Occipital lobe (tissue), 1 donor: ENCODE measurements at regions not wholly inside any gene's neighbourhood (a gene's known extent, or its start where the extent isn't known, plus 50 kb on each side); places are given as distances from the start of the nearest gene placed in this dataset.

Experiments
- DNase-seq: peaks from one replicate; lab custom pipeline; 2025; lab: John Stamatoyannopoulos, UW

DNA sequence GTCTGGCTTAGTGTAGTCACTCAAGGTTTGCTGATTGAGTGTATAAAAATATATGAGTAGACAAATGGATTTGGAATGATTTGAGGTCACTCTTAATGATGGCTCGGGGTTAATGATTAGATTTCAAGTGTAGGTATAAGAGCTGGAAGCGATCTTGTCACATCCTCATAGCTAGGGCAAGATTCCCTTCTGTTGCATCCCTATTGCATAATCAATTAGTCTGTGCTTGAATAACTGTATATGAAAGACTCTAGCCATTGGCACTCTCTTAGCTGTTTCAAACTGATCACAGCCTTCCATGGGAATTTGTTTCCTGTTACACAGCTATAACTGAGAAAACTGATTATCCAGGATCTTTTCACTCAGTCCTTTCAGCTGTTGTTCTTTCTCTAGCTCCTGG lies 811.6 kb downstream of the TLE4 start:
- no peak for DNase-seq

DNA sequence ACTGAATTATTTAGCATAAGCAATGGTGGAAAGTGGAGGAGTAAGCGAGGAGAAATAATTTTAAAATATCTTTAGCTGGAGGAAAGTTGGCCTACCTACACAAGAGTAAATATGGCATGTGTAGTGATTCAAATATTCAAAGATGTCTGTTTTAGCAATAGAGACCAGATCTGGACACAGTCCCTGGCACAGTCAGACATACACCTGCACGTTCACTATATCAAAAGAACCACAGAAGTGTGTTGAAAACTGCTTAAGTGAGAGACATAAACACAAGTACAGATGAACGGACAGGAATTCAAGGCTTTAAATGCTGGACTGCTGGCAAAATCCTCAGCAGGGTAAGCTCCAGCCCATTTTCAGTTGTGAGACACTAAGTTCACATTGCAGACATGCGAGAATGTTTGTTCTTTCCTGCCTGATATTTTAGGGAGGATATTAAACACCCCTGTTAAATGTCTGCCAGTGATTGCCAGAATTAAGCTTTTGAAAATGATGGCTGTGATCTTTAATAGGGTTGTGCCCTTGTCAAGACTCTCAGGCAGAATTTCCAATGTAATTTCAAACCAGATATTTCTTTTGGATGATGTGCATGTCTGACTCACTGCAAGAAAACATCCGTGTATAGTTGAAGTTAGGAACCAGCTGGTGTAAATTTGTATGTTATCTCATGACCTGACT lies 810.6 kb downstream of the TLE4 start:
- no peak for DNase-seq

DNA sequence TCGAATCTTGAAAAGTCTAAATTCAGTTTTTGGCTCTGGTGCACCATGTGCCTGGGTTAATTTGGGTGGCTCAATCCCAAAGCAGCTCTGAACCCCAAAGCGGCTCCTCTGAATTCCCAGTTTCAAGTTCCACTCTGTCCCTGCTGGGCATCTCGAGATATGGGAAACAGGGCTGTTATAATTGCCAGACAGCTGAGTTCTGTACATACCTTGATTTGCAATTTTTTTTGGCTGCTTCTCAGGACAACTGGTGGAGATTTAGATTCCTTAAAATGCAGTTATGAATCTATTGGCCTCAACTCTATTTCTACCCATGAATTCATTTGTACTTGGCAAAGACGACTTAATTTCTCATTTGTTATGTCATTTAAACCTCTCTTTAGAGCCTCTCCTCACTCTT lies 808.5 kb downstream of the TLE4 start:
- DNase-seq: no peak

DNA sequence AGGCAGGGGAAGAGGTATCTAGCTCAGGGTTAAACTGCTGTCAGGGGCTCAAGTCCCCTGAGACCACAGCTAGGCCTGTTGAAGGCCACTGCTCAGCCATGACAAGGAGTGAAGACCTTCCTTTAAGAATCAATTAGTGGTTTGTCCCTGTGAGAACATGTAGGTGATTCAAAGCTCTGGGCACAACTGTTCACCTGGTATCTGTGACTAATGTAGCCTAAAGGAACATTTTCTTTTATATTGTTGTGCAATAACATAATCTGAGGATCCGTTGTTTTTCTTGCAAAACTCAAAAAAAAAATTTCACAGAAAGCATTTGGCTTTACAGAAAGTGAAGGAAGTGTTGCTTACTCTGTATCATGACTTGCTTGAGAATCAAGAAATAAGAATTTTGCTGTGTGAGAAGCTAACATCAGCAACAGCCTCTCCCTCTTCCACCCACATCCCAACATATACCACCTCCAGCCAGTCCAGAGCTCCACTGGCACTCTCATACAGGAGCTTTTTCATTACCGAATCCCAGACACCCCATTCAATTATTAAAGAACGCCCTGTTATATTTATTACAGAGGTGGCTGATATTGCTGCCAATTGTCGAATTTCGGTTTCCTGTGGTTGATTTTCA lies 807.0 kb downstream of the TLE4 start:
- no peak for DNase-seq

DNA sequence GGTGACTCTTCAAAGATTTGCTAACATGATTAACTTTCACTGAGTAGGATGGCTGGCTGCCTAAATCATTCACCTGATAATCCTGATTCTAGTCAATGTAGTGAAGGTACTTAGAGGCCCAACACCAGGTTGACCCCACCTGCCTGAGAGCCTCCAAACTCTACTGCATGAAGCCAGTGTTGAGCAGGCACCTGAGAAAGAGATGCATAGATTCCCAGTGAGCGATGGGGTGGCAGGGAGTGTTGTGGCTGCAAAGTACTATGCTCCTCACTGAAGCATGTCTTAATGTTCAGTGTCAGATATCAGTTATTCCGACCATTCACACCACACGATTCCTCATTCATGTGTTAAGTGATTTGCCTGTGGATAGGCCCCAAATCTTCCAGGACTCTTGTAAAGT lies 804.4 kb downstream of the TLE4 start:
- no peak for DNase-seq

DNA sequence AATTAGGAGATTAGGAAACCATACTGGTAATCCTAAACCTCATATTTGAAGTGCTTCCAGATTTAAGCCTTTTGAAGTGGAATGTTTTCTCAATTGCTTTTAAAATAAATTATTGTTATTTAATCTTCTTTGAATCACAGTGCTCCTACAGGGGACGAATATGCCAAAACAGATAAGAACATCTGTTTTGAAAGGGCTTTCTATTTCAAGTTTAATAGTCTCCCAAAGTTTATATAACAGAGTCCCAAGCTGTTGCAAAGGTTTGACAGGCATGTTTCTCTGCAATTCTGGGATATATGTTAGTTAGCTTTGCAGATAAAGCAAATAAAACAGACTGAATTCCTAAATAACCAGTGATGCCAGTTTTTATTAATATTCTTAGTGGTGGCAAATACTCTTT lies 803.7 kb downstream of the TLE4 start:
- DNase-seq: no peak

DNA sequence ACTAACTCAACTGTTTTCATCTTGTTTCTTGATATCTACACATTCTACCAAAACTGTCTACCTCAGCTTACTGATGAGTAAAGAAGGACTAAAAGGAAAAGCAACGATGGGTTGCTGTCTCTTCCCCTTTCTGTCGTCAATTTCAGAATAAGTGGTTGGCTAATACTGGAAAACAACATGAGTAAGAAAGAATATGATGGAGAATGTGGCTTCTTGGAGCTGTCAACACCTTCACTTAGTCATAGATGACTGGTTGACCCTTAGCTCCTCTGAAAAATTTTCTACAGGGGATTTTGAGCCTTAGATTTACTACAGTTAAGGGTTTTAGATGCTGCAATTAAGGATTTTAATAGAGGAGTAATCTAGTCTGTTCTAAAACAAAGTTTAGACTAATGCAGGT lies 797.9 kb downstream of the TLE4 start:
- DNase-seq: no peak

DNA sequence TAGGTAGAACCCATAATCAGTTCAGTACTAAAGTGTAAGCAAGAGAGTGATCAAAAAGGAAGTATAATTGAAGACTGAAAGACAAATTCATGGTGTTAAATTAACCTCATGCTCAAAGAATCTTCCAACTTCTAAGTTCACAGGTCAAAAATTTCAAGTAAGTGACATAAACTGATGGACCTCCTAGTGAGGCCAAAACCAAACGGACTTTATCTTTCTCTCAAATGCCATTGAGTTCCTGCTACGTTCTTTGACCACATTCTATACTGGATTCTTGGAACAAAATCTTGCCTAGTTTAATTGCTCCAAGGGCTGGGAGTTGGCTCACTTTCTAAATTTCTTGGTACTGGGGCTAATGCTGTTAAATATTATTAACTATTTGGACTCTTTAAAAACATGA lies 794.9 kb downstream of the TLE4 start:
- no peak for DNase-seq

DNA sequence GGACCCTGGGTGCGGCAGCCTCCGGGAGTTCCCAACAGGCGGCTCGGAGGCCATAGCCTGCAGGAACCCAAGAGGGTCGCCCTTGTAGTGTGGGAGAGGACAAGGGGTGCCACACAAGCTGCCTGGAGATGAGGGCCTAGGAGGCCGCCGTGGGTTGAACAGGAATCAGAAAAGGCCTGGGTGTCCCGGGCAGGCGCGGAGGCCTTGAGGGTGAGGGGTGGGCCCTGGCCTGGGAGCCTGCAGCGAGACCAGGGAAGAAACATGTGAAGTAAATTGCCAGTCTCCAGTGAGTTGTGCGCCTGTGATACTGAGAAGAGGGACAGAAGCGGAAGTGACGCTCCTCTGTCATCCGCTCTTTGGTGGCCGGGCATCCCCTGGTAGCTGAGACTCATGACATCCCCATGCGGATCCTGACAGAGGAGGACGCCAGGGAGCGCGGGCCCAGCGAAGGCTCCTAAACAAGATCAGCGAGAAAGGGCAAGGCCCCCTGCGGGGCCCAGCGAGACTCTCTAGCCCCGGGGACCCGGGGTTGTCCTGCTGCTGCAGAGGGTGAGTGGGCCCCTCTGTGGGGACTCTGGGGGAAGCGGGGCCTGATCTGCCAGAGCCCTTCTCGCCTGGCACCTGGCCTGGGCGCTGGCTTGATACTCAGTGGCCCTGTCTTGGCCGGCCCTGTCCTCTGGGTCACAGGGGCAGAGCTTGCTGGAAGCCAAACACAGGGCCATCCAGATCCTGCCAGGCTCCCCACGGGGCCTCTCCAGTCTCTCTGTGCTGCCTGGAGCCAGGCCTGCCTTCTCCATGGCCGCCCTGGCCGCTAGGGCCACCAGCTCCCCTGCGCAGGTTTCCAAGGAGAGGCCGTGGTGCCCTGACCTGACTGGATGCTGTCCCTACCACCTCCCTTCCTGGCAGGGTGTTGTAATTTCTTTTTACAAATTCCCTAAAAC lies 788.4 kb downstream of the TLE4 start:
- no peak for DNase-seq

DNA sequence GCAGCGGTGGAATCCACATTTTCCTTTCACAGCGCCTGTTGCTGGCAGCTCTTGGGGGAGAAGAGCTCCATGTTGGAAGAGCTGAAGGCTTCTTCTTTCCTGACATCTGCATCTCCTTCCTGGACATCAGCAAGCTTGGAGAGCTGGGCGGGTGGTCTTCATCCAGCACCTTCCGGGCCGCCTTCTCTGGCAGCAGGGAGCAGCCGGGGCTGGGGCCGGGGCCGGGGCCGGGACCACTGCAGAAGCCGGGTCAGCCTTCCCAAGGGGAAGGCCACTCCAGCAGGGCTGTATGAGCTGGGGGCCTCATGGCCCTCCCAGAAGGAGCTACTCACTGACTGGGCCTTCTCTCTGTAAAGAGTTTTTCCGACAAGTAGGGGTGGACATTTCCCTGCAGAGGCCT lies 787.5 kb downstream of the TLE4 start:
- DNase-seq: no peak

DNA sequence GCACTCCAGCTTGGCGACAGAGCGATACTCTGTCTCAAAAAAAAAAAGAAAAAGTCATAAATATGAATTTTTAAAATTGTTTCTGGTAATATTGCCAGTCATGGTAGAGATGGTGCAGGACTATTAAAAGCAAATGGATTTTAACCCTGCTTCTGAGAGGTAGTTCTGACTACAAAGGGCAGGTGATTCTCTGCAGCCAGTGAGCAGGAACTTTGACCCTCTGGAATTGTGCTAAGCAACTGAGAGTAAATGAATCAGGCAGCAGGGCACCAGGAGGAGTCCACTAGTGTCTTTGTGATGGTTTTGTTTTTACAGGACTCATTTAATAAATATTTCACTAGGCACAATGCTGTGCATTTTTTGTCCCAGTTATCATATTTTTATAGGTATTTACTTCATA lies 781.2 kb downstream of the TLE4 start:
- DNase-seq: no peak

DNA sequence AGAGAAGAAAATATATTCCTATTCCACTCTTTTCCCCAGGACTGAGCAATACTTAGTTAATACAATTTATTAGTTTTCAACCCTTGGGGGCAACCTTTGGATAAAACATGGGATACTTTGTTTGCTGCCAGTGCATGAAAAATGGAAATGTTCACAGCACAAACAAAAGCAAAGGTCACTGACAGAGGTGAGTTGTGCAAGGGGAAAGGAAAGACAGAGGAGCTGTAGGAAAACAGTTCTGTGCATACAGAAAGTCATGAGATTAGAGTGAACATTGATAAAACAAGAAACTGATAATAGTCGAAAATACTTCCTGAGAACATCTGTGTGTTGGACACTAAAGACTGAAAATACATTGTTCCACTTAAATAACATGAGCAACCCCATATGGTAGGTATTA lies 779.8 kb downstream of the TLE4 start:
- DNase-seq: no peak

DNA sequence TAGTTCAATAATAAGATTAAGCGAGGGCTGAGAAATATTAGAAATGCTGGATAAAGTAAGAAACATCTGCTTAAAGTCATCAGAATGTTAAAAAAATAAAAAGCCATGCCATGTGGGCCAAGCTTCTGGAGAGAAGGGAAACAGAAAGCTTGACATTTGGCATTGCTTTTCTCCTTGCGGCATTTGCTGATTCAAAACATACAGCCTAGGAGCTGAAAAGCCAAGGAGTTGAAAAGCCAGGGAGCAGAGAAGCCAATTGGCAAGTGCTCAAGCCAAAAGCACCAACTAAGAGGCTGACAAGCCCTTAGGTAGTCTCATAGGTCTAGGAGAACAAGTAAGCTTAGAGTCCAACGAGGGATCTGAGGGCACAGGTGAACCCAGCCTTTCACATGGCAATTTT lies 754.3 kb downstream of the TLE4 start:
- DNase-seq: no peak

DNA sequence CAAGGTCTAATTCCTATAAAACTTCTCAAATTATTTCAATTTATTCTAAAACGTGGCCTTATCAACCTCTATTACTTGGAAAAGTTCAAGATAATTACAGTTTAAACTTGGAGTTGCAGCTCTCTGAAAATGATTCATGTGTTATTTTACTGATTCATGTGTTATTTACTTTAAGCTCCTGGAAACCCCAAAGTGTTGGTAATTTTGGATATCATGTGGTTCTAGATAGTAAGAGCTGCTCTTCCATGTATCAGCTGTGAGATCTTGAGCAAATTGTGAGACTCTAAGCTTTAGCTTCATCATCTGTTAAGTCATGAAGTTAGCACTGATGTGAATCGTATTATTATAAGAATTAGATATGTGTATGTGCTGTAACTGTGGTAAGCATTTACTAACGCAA lies 749.2 kb downstream of the TLE4 start:
- no peak for DNase-seq

DNA sequence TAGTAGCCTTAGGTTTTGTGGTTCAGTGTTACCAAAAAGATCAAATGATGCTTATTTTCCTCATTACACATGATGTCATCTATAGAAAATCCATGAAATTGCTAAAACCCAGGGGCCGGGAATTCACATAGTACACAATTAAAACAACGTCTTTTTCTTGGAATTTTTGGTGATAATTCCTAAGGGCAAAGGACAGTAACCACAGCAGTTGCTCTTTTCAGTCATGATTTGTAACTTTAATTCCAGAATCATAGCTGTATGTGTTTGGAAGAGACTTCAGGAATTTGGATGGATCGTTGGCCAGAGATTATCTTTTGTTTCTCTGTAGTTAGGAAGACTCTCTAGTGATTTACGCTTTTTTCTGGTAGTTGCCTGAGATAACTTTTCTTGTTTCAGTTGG lies 748.7 kb downstream of the TLE4 start:
- DNase-seq: no peak

DNA sequence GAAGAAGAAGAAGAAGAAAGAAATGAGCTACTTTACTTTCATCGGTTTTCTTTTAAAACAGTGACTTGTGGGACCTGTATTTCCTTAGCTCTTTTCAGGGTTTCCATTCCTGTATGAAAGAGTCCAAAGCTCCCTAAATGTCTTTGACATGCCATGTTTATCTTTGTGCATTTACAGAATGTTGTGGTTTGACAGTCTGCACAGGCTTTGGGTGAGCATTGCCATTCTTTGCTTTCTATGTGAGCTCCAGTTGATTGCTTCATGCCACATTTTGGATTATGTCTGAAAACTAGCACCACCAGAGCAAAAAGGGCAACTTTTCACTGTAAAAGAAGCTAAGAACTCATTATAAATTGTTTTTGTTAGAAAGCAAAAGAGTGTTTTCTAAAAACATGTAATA lies 733.4 kb downstream of the TLE4 start:
- DNase-seq: no peak

DNA sequence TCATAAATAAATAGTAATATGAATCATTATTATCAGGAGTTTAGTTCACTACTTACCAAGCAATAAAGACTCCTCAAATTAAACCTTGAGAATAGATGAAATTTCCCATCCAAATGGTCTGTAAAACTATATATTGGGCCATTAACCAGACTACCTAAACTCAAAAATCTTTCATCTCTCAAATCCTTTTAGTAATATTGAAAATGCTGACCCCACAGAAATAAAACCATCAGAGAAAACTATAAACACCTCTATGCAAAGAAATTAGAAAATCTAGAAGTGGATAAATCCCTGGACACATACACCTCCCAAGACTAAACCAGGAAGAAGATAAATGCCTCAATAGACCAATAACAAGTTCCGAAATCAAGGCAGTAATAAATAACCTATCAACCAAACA lies 723.2 kb downstream of the TLE4 start:
- no peak for DNase-seq

DNA sequence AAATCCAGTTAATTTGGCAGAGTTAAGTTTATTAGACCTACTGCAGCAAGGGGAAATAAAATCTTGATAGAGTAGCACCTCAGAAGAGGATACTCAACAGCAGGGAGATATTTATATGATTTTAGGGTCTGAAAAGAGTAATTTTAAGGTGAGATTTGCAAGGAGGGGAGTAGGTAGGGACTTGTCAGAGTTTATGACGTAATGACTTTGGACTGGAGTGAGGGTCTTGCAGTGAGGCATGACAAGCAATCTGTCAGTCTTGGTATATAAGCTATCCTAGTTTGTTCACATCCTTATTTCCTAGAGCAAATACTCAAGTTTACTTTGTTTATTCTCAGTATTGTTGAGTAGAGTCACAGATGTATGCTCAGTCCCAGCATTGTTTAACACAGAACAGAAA lies 722.6 kb downstream of the TLE4 start:
- no peak for DNase-seq

DNA sequence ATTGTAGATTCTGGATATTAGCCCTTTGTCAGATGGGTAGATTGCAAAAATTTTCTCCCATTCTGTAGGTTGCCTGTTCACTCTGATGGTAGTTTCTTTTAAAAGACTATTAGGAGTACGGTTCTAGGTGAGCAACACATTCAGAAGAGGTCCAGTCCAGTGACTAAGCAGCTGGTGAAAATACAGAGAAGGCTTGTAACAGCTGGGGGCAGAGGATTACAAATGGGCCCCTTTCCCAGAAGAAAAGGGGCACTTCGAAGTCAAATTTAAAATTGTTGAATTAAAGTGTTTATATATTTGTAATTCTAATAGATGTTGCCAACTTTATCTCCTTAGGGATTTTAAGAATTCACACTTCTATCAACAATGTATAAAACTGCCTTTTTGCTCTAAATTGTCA lies 720.5 kb downstream of the TLE4 start:
- DNase-seq: no peak

DNA sequence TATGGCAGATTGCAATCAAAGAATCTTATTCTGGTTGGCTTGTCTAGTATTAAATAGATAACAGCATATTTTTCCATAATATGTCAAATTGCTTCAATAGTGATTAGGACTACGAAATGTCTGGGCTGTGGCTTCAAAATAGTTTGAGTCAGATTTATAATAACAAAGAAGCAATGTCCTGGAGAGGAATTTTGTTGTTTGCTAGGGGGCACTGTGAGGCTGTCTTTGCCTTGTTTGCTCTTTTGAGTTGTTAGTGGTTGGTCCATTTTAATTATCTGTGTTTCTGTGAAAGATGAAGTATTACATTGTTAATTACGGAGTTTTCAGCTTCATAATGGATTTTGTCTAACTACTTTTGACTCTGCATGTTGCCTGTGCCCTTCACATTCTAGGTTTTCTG lies 713.6 kb downstream of the TLE4 start:
- no peak for DNase-seq

DNA sequence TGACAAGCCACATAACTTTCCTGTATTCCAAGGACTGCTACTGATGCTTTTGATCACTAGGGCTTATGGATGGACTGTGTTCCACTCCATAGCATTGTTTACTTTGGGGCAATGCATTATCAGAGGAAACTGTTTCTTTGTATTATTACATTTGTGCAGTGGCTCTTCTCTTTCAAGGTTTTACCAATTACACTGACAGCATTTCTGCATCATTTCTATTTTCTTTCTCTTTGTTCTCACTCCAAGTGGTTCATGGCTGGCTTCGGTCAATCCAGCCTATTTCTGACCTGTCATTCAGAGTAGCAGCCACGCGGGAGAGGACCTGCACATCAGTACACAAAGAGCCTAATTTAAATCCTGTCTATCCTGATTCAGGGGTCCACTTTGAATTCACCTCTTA lies 711.0 kb downstream of the TLE4 start:
- DNase-seq: no peak

DNA sequence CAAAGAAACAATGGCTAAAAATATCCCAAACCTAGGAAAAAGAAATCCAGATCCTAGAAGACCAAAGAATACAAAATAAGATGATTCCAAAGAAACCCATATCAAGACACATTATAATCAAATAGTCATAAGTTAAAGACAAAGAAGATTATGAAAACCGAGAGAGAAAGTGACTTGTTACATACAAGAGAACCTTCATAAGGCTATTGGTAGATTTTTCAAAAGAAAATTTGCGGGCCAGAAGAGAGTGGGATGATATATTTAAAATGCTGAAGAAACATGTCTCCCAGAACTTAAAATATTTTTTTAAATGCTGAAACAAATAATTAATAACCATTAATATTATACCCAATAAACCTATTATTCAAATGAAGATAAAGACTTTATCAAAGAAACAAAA lies 687.3 kb downstream of the TLE4 start:
- no peak for DNase-seq

DNA sequence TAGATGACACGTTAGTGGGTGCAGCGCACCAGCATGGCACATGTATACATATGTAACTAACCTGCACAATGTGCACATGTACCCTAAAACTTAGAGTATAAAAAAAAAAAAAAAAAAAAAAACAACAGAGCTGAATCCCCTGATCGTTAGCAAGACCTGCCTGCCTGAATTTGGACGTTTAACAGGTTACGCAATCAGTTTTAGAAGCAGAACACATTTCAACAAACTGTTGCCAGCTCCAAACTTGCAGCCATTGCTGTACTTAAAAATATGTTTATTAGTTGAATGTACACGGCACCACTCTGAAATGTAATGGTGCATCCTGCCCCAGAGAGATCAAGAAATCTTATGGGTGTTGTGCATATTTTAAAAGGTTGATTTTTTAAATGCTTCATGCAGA lies 680.0 kb downstream of the TLE4 start:
- no peak for DNase-seq
